MCF 10A (cell line): ENCODE measurements at regions not wholly inside any gene's neighbourhood (a gene's known extent, or its start where the extent isn't known, plus 50 kb on each side); places are given as distances from the start of the nearest gene placed in this dataset.

Experiments
- BruUV-seq: library from RNA; stranded (reverse); fragments of 400-500 nt; replicated peaks from 2 replicates; lab custom pipeline; 2021; lab: Mats Ljungman, UMichigan
- CTCF ChIA-PET: fragments of 300-600 bp; sonication (Branson Sonifier 250); formaldehyde crosslinking; extraction: SDS; loops from one replicate; lab custom pipeline; 2021; ENCODE audit warnings: antibody characterized with exemption, inconsistent platforms; lab: Yijun Ruan, JAX
- POLR2A ChIA-PET: fragments of 300-600, 350-650 bp; sonication (Branson Sonifier 250); formaldehyde crosslinking; extraction: SDS; loops from one replicate; lab custom pipeline; 2020; ENCODE audit warnings: antibody characterized with exemption, inconsistent platforms; lab: Yijun Ruan, JAX
- DNase-seq: peaks from one replicate; pipeline ENCODE4 v3.0.0-alpha.2; 2018; ENCODE audit not compliant: unreplicated experiment
- H3K27ac Mint-ChIP-seq: one replicate; pipeline ENCODE4 v1.8.0; 2022; ENCODE audit warnings: mild to moderate bottlenecking, low read depth, mixed read lengths; ENCODE audit not compliant: unreplicated experiment
- H3K27me3 Mint-ChIP-seq: one replicate; pipeline ENCODE4 v1.8.0; 2022; ENCODE audit warnings: mixed read lengths; ENCODE audit not compliant: insufficient read depth, unreplicated experiment
- H3K36me3 Mint-ChIP-seq: one replicate; pipeline ENCODE4 v1.8.0; 2022; ENCODE audit warnings: mild to moderate bottlenecking, moderate library complexity, mixed read lengths; ENCODE audit not compliant: insufficient read depth, unreplicated experiment
- H3K4me1 Mint-ChIP-seq: one replicate; pipeline ENCODE4 v1.8.0; 2022; ENCODE audit warnings: mixed read lengths; ENCODE audit not compliant: insufficient read depth, unreplicated experiment
- H3K4me3 Mint-ChIP-seq: one replicate; pipeline ENCODE4 v1.8.0; 2022; ENCODE audit warnings: mild to moderate bottlenecking, moderate library complexity, mixed read lengths; ENCODE audit not compliant: unreplicated experiment
- H3K9me3 Mint-ChIP-seq: one replicate; pipeline ENCODE4 v1.8.0; 2022; ENCODE audit warnings: mixed read lengths; ENCODE audit not compliant: unreplicated experiment
- CTCF ChIP-seq: fragments of 200-600 bp; IDR thresholded peaks from one replicate; pipeline ENCODE4 v1.8.0; 2022; ENCODE audit warnings: antibody characterized with exemption, mild to moderate bottlenecking; ENCODE audit not compliant: unreplicated experiment
- intact Hi-C: fragments of 100-400 bp; cut with micrococcal nuclease; formaldehyde crosslinking; loops from 2 replicates; pipeline ENCODE4 v1.14.1; 2022

- H3K4me3 Mint-ChIP-seq, result no peak overlapping the region
Observed at GRCh38 chr1:199725002-199725565, 302.4 kb upstream of the NR5A2 start.

GRCh38 chr1:199727682-199728081 is 299.8 kb upstream of the NR5A2 start:
- Mint-ChIP-seq H3K27me3 (no peaks in the 10 kb centered on the region), H3K4me3 (no peak overlapping the region), H3K4me1 (peaks cover 2% of the 10 kb centered on the region), H3K36me3 (no peaks in the 10 kb centered on the region), H3K27ac (no peak overlapping the region), H3K9me3 (no peaks in the 10 kb centered on the region)
- DNase-seq, result no peak
- TF ChIP-seq CTCF, result no peak
- BruUV-seq, result no TSS peak
- intact Hi-C loops, result no loop called here
- ChIA-PET POLR2A (interaction anchor here (0.6 to 1.0 kb wide), 2 partner anchors 11 to 29 kb away, joined by 3 read pairs; no protein-coding TSS in a partner anchor), CTCF (no interaction called here)

More at GRCh38 chr1:199725002-199725565, 302.4 kb upstream of the NR5A2 start:
- no peaks in the 10 kb centered on the region for H3K9me3 Mint-ChIP-seq
- intact Hi-C loops, result no loop called here
- TF ChIP-seq CTCF, result no peak
- H3K36me3 Mint-ChIP-seq, result no peaks in the 10 kb centered on the region
- DNase-seq, result no peak
- BruUV-seq, result no TSS peak
- POLR2A ChIA-PET, result interaction anchor here (1.2 kb wide), 1 partner anchor 55 kb away, joined by 4 read pairs; no protein-coding TSS in a partner anchor
- H3K4me1 Mint-ChIP-seq, result no peaks in the 10 kb centered on the region
- no peaks in the 10 kb centered on the region for H3K27me3 Mint-ChIP-seq
- CTCF ChIA-PET, result interaction anchor here (0.6 to 1.0 kb wide), 4 partner anchors 14 to 459 kb away, joined by 3 read pairs; no protein-coding TSS in a partner anchor
- no peak overlapping the region for H3K27ac Mint-ChIP-seq

GRCh38 chr1:199728345-199728744 is 299.2 kb upstream of the NR5A2 start:
- no peak for TF ChIP-seq CTCF
- Mint-ChIP-seq H3K36me3 (no peaks in the 10 kb centered on the region), H3K27me3 (no peaks in the 10 kb centered on the region), H3K9me3 (no peaks in the 10 kb centered on the region), H3K27ac (no peak overlapping the region), H3K4me3 (no peak overlapping the region), H3K4me1 (peaks cover 6% of the 10 kb centered on the region)
- intact Hi-C loops, result no loop called here
- ChIA-PET CTCF (interaction anchor here (0.7 to 1.4 kb wide), 3 partner anchors 13 to 43 kb away, joined by 4 to 5 read pairs (median 5); no protein-coding TSS in a partner anchor), POLR2A (interaction anchor here (0.7 to 1.0 kb wide), 2 partner anchors 12 to 319 kb away, joined by 3 to 4 read pairs; no protein-coding TSS in a partner anchor)
- BruUV-seq, result no TSS peak
- DNase-seq, result no peak

- no peak for TF ChIP-seq CTCF
- H3K27ac Mint-ChIP-seq, result no peak overlapping the region
- intact Hi-C loops, result no loop called here
Observed at GRCh38 chr1:199733125-199733524, 294.4 kb upstream of the NR5A2 start.

More at GRCh38 chr1:199733125-199733524, 294.4 kb upstream of the NR5A2 start:
- H3K27me3 Mint-ChIP-seq, result no peaks in the 10 kb centered on the region
- no peaks in the 10 kb centered on the region for H3K36me3 Mint-ChIP-seq
- CTCF ChIA-PET, result no interaction called here
- POLR2A ChIA-PET, result no interaction called here
- peak; percentile 39 for DNase-seq
- H3K4me3 Mint-ChIP-seq, result no peak overlapping the region
- H3K9me3 Mint-ChIP-seq, result no peaks in the 10 kb centered on the region
- BruUV-seq, result no TSS peak
- H3K4me1 Mint-ChIP-seq, result peaks cover 6% of the 10 kb centered on the region
